ENCODE measurements at regions not wholly inside any gene's neighbourhood (a gene's known extent, or its start where the extent isn't known, plus 50 kb on each side); places are given as distances from the start of the nearest gene placed in this dataset.

DNA sequence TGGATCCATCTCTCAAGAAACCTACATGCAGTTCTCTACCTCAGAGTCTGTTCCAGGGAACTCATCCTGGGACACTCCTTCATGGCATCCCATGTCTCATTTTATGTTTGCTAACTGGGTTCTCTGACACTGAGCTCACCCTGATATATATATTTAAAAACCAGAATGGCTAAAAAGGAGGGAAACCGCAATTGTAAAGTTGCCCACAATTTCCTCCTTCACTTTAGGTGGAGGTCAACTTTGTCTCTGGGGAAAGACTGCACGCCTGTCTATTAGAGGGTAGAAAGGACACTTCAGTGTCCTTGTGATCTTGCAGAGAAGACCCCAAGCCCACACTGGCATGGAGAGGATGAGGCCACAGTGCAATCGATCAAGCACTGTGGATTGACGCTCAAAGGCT, 131.7 kb downstream of the TEX36 start:
- intact Hi-C loops (cut with micrococcal nuclease) = no loop called here
- H3K4me3 Mint-ChIP-seq = no peak overlapping the region
- ChIA-PET CTCF (no interaction called here), POLR2A (no interaction called here)
- no peaks in the 10 kb centered on the region for H3K9me3 Mint-ChIP-seq
- no peaks in the 10 kb centered on the region for H3K4me1 Mint-ChIP-seq
- ATAC-seq (ENCODE audit: low read depth) = no peak
- H3K27me3 Mint-ChIP-seq = peaks cover 8% of the 10 kb centered on the region
- H3K36me3 Mint-ChIP-seq (ENCODE audit: low read depth) = no peaks in the 10 kb centered on the region
- no peak overlapping the region for H3K27ac Mint-ChIP-seq
- DNase-seq = no peak
- TF ChIP-seq, protein P1, sequence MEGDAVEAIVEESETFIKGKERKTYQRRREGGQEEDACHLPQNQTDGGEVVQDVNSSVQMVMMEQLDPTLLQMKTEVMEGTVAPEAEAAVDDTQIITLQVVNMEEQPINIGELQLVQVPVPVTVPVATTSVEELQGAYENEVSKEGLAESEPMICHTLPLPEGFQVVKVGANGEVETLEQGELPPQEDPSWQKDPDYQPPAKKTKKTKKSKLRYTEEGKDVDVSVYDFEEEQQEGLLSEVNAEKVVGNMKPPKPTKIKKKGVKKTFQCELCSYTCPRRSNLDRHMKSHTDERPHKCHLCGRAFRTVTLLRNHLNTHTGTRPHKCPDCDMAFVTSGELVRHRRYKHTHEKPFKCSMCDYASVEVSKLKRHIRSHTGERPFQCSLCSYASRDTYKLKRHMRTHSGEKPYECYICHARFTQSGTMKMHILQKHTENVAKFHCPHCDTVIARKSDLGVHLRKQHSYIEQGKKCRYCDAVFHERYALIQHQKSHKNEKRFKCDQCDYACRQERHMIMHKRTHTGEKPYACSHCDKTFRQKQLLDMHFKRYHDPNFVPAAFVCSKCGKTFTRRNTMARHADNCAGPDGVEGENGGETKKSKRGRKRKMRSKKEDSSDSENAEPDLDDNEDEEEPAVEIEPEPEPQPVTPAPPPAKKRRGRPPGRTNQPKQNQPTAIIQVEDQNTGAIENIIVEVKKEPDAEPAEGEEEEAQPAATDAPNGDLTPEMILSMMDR (IDR thresholded peaks at IDR 0.05) = no peak

GRCh38 chr10:125550362-125550761, 132.6 kb downstream of the TEX36 start:
- H3K27ac Mint-ChIP-seq = no peak overlapping the region
- H3K36me3 Mint-ChIP-seq (ENCODE audit: low read depth) = no peaks in the 10 kb centered on the region
- no peak for ATAC-seq (ENCODE audit: low read depth)
- no peaks in the 10 kb centered on the region for H3K4me1 Mint-ChIP-seq
- no peak overlapping the region for H3K4me3 Mint-ChIP-seq
- DNase-seq = no peak
- CTCF ChIA-PET = no interaction called here
- intact Hi-C loops (cut with micrococcal nuclease) = no loop called here
- TF ChIP-seq, protein P1 (IDR thresholded peaks at IDR 0.05) = no peak
- POLR2A ChIA-PET = no interaction called here
- H3K27me3 Mint-ChIP-seq = peaks cover 6% of the 10 kb centered on the region
- H3K9me3 Mint-ChIP-seq = no peaks in the 10 kb centered on the region

- Mint-ChIP-seq H3K27me3 (peaks cover 2% of the 10 kb centered on the region), H3K9me3 (no peaks in the 10 kb centered on the region), H3K27ac (no peak overlapping the region), H3K4me1 (no peaks in the 10 kb centered on the region), H3K36me3 (ENCODE audit: low read depth) (no peaks in the 10 kb centered on the region), H3K4me3 (no peak overlapping the region)
- intact Hi-C loops (cut with micrococcal nuclease) = no loop called here
- DNase-seq (no peak), ATAC-seq (ENCODE audit: low read depth) (no peak)
- POLR2A ChIA-PET = no interaction called here
- CTCF ChIA-PET = no interaction called here
- TF ChIP-seq, protein P1 (IDR thresholded peaks at IDR 0.05) = no peak
Observed at GRCh38 chr10:125549653-125550052, 133.3 kb downstream of the TEX36 start.

DNA sequence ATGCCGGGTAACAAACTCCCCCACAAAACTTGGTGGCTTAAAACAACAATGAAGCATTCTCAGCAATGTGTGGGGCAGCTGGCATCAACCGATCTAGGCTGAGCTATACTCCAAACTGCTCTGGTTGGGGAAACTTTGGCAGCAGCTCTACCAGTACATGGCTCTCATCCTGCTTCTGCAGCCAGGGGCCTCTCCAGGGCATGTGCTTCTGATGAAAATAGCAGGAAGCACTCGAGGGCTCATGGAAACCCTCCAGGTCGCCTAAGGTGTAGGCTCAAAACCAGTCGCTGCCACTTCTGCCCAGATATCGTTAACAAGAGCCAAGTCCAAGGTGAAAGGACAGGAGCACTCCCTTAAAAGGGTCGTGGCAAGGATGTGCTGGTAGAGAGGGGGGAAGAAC, 134.1 kb downstream of the TEX36 start:
- intact Hi-C loops (cut with micrococcal nuclease) = no loop called here
- no peak overlapping the region for H3K4me3 Mint-ChIP-seq
- ChIA-PET POLR2A (no interaction called here), CTCF (no interaction called here)
- H3K36me3 Mint-ChIP-seq (ENCODE audit: low read depth) = no peaks in the 10 kb centered on the region
- H3K27me3 Mint-ChIP-seq = peaks cover 2% of the 10 kb centered on the region
- ATAC-seq (ENCODE audit: low read depth) (no peak), DNase-seq (no peak)
- TF ChIP-seq, protein P1 (IDR thresholded peaks at IDR 0.05) = no peak
- H3K4me1 Mint-ChIP-seq = no peaks in the 10 kb centered on the region
- H3K9me3 Mint-ChIP-seq = no peaks in the 10 kb centered on the region
- H3K27ac Mint-ChIP-seq = no peak overlapping the region

GRCh38 chr10:125548356-125548755, 134.6 kb downstream of the TEX36 start:
- Mint-ChIP-seq H3K4me1 (no peaks in the 10 kb centered on the region), H3K4me3 (no peak overlapping the region), H3K27me3 (peaks cover 2% of the 10 kb centered on the region), H3K36me3 (ENCODE audit: low read depth) (no peaks in the 10 kb centered on the region), H3K9me3 (no peaks in the 10 kb centered on the region), H3K27ac (no peak overlapping the region)
- DNase-seq = no peak
- ChIA-PET POLR2A (no interaction called here), CTCF (no interaction called here)
- TF ChIP-seq, protein P1 (IDR thresholded peaks at IDR 0.05) = no peak
- intact Hi-C loops (cut with micrococcal nuclease) = no loop called here
- ATAC-seq (ENCODE audit: low read depth) = no peak
